IMR-90 (cell line): ENCODE measurements at regions not wholly inside any gene's neighbourhood (a gene's known extent, or its start where the extent isn't known, plus 50 kb on each side); places are given as distances from the start of the nearest gene placed in this dataset.

Experiments
- ATAC-seq: fragments of 200-7000 bp; cut with Tn5 transposase; 2 replicates; pipeline ENCODE4 v1.9.1; 2020; ENCODE audit warnings: low read depth, mild to moderate bottlenecking, moderate library complexity
- BruUV-seq: library from RNA; stranded (reverse); fragments of 400-500 nt; replicated peaks from 2 replicates; lab custom pipeline; 2021; lab: Mats Ljungman, UMichigan
- CTCF ChIA-PET: fragments of 300-600 bp; formaldehyde crosslinking; extraction: SDS; loops from one replicate; lab custom pipeline; 2021; ENCODE audit warnings: antibody characterized with exemption; lab: Yijun Ruan, JAX
- POLR2A ChIA-PET: fragments of 300-600 bp; sonication (Branson Sonifier 250); formaldehyde crosslinking; loops from one replicate; lab custom pipeline; 2022; ENCODE audit warnings: antibody characterized with exemption; ENCODE audit not compliant: unreplicated experiment; lab: Charles Lee
- DNase-seq: peaks from one replicate; pipeline ENCODE4 v3.0.0; 2013
- H2AFZ ChIP-seq: replicated peaks from 2 replicates; pipeline ENCODE3; 2013; ENCODE audit warnings: low read length, mild to moderate bottlenecking; ENCODE audit not compliant: poor library complexity
- H2AK5ac ChIP-seq: 2 replicates; pipeline ENCODE4 v1.6.1; 2013; ENCODE audit warnings: low read depth, low read length, inconsistent platforms
- H2AK9ac ChIP-seq: replicated peaks from 2 replicates; pipeline ENCODE3; 2013; ENCODE audit warnings: mild to moderate bottlenecking, low read depth, low read length, moderate library complexity; ENCODE audit not compliant: poor library complexity
- H2BK120ac ChIP-seq: 2 replicates; pipeline ENCODE4 v1.6.1; 2013; ENCODE audit warnings: low read depth, low read length, inconsistent platforms
- H2BK15ac ChIP-seq: 3 replicates; pipeline ENCODE4 v1.6.1; 2013; ENCODE audit warnings: low read depth, low read length, inconsistent platforms
- H2BK20ac ChIP-seq: 2 replicates; pipeline ENCODE4 v1.6.1; 2013; ENCODE audit warnings: low read depth, mild to moderate bottlenecking, inconsistent platforms, low read length, moderate library complexity
- H2BK5ac ChIP-seq: 2 replicates; pipeline ENCODE4 v1.6.1; 2013; ENCODE audit warnings: mild to moderate bottlenecking, low read depth, low read length, inconsistent platforms; ENCODE audit not compliant: poor library complexity, severe bottlenecking
- H3K14ac ChIP-seq: replicated peaks from 2 replicates; pipeline ENCODE4 v1.6.1; 2013; ENCODE audit warnings: low read depth, low read length, inconsistent platforms
- H3K18ac ChIP-seq: 2 replicates; pipeline ENCODE4 v1.6.1; 2013; ENCODE audit warnings: low read depth, low read length, control low read depth
- H3K23ac ChIP-seq: 2 replicates; pipeline ENCODE4 v1.6.1; 2013; ENCODE audit warnings: low read depth, low read length, inconsistent platforms
- H3K27ac ChIP-seq: 2 replicates; pipeline ENCODE4 v1.5.1; 2013; ENCODE audit warnings: mild to moderate bottlenecking, control low read depth, low read length; ENCODE audit not compliant: insufficient read depth
- H3K27me3 ChIP-seq: 2 replicates; pipeline ENCODE4 v1.6.1; 2013; ENCODE audit warnings: low read length; ENCODE audit not compliant: control insufficient read depth, insufficient read depth
- H3K36me3 ChIP-seq: 2 replicates; pipeline ENCODE4 v1.6.1; 2013; ENCODE audit warnings: low read length, mixed read lengths; ENCODE audit not compliant: control insufficient read depth, insufficient read depth
- H3K4ac ChIP-seq: 2 replicates; pipeline ENCODE4 v1.6.1; 2013; ENCODE audit warnings: low read depth, low read length, inconsistent platforms
- H3K4me1 ChIP-seq: 2 replicates; pipeline ENCODE4 v1.6.1; 2013; ENCODE audit warnings: low read length, mixed read lengths; ENCODE audit not compliant: control insufficient read depth, insufficient read depth
- H3K4me2 ChIP-seq: 2 replicates; pipeline ENCODE4 v1.6.1; 2013; ENCODE audit warnings: low read depth, mild to moderate bottlenecking, control low read depth, low read length, moderate library complexity
- H3K4me3 ChIP-seq: 2 replicates; pipeline ENCODE4 v1.5.1; 2013; ENCODE audit warnings: low read depth, mild to moderate bottlenecking, control low read depth, low read length, moderate library complexity; ENCODE audit not compliant: insufficient read depth
- H3K56ac ChIP-seq: 2 replicates; pipeline ENCODE4 v1.6.1; 2013; ENCODE audit warnings: low read length, inconsistent platforms; ENCODE audit not compliant: insufficient read depth; ENCODE audit errors: extremely low read depth
- H3K79me1 ChIP-seq, 2 experiments: 2 replicates each; pipeline ENCODE4 v1.6.1; 2013; ENCODE audit warnings: low read length in 2 of 2, inconsistent platforms in 1 of 2, low read depth in 1 of 2
- H3K9ac ChIP-seq: 2 replicates; pipeline ENCODE4 v1.6.1; 2013; ENCODE audit warnings: low read depth, low read length, control low read depth
- H3K9me1 ChIP-seq: 2 replicates; pipeline ENCODE4 v1.6.1; 2013; ENCODE audit warnings: low read length, inconsistent platforms; ENCODE audit not compliant: insufficient read depth
- H3K9me3 ChIP-seq: 2 replicates; pipeline ENCODE4 v1.6.1; 2013; ENCODE audit warnings: low read length; ENCODE audit not compliant: control insufficient read depth, insufficient read depth
- H4K20me1 ChIP-seq: 2 replicates; pipeline ENCODE4 v1.6.1; 2013; ENCODE audit warnings: low read length, inconsistent platforms; ENCODE audit not compliant: insufficient read depth
- H4K5ac ChIP-seq: 2 replicates; pipeline ENCODE4 v1.6.1; 2013; ENCODE audit warnings: mild to moderate bottlenecking, low read depth, low read length, control low read depth
- H4K8ac ChIP-seq, 2 experiments: 2 replicates each; pipeline ENCODE4 v1.6.1; 2013; ENCODE audit warnings: low read depth in 2 of 2, low read length in 2 of 2, control low read depth in 1 of 2, inconsistent platforms in 1 of 2
- H4K91ac ChIP-seq: 2 replicates; pipeline ENCODE4 v1.6.1; 2013; ENCODE audit warnings: low read depth, low read length, inconsistent platforms; ENCODE audit not compliant: insufficient read depth
- CEBPB ChIP-seq: IDR thresholded peaks from 2 replicates; pipeline ENCODE4 v1.6.1; 2012; ENCODE audit warnings: low read depth, low read length, improper control_type of control experiment
- MAFK ChIP-seq: IDR thresholded peaks from 2 replicates; pipeline ENCODE4 v1.6.1; 2012; ENCODE audit warnings: low read depth, low read length, improper control_type of control experiment
- MAZ ChIP-seq: IDR thresholded peaks from 2 replicates; pipeline ENCODE4 v1.6.1; 2012; ENCODE audit warnings: low read depth, mild to moderate bottlenecking, low read length, improper control_type of control experiment, moderate library complexity, borderline replicate concordance
- MXI1 ChIP-seq: IDR thresholded peaks from 2 replicates; pipeline ENCODE4 v1.6.1; 2012; ENCODE audit warnings: low read depth, mild to moderate bottlenecking, low read length, moderate library complexity, borderline replicate concordance
- NFE2L2 ChIP-seq: fragments of 150-350 bp; IDR thresholded peaks from 2 replicates; pipeline ENCODE4 v1.6.1; 2016; ENCODE audit warnings: low read depth, mild to moderate bottlenecking, low read length
- POLR2A ChIP-seq: IDR thresholded peaks from 2 replicates; pipeline ENCODE4 v1.6.1; 2012; ENCODE audit warnings: mild to moderate bottlenecking, low read depth, low read length
- WGBS, 2 experiments: methylation state at CpG; one replicate each; pipeline versions ENCODE4 v1.1.5 to v1.1.7; 2013; ENCODE audit warnings: missing lambda C conversion rate in 2 of 2; ENCODE audit not compliant: insufficient read length in 1 of 2; ENCODE audit errors: extremely low coverage in 2 of 2; 5-methylcytosine and 5-hydroxymethylcytosine counted together
- dilution Hi-C: fragments of 300-500 bp; cut with HindIII; formaldehyde crosslinking; loops from one replicate; pipeline ENCODE4 v1.14.3; 2018; ENCODE audit warnings: low sequenced_read_pairs; ENCODE audit not compliant: unreplicated experiment
- in situ Hi-C: fragments of 300-500 bp; cut with MboI; formaldehyde crosslinking; loops from 3 replicates; pipeline ENCODE4 v1.14.3; 2019; ENCODE audit warnings: low sequenced_read_pairs, inconsistent platforms, mixed read lengths
- intact Hi-C: fragments of 100-400 bp; cut with micrococcal nuclease; formaldehyde crosslinking; loops from 2 replicates; pipeline ENCODE4 v1.10.0; 2022
- TF ChIP-seq, protein P1 (sequence below): fragments of 150-350 bp; IDR thresholded peaks from 2 replicates; pipeline ENCODE4 v1.6.1; 2016; ENCODE audit warnings: low read depth, mild to moderate bottlenecking, low read length, moderate library complexity, borderline replicate concordance
- TF ChIP-seq, protein P2 (sequence below): fragments of 150-350 bp; IDR thresholded peaks from 2 replicates; pipeline ENCODE4 v1.6.1; 2017; ENCODE audit warnings: mild to moderate bottlenecking, antibody characterized with exemption, low read length, low read depth
- TF ChIP-seq, protein P3 (sequence below): conservative IDR thresholded peaks from 2 replicates; pipeline ENCODE4 v1.5.1; 2012; ENCODE audit warnings: mild to moderate bottlenecking, low read depth, low read length, improper control_type of control experiment

DNA sequence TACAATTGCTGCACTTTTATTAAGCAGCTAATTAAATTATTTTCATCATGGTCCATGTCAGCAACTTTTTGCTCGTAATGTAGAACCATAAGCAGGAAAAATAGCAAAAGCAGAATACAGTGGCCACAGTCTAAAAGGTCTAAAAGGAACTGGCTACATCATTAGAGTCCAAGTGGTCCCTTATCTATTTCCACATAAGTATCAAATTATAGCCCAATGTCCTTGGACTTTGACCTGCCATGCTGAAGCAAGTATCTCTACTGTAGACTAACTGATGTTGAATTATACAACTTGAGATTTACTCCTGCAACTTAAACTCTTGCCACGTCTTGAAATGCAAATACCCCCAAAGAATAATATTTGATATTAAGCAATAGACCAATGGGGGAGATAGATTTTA is 68.8 kb downstream of the OXGR1 start:
- Histone ChIP-seq H3K56ac (no peak overlapping the region), H4K20me1 (no peaks in the 10 kb centered on the region), H3K4me1 (no peaks in the 10 kb centered on the region), H3K18ac (no peak overlapping the region), H2BK15ac (no peak overlapping the region), H3K4ac (no peak overlapping the region), H3K14ac (no peak overlapping the region), H4K8ac (no peak overlapping the region), H2BK120ac (no peak overlapping the region), H3K9me1 (no peaks in the 10 kb centered on the region), H2AK9ac (no peak overlapping the region), H3K36me3 (no peaks in the 10 kb centered on the region), H2BK5ac (no peak overlapping the region), H2AFZ (no peak overlapping the region), H2BK20ac (no peak overlapping the region), H2AK5ac (no peak overlapping the region), H4K5ac (no peak overlapping the region), H3K9me3 (no peaks in the 10 kb centered on the region), H3K4me3 (no peak overlapping the region), H3K23ac (no peak overlapping the region), H3K4me2 (no peak overlapping the region), H3K9ac (no peak overlapping the region), H3K79me1 (no peaks in the 10 kb centered on the region), H3K27me3 (no peaks in the 10 kb centered on the region), H4K91ac (no peak overlapping the region), H3K27ac (no peak overlapping the region)
- intact Hi-C loops (no loop called here), in situ Hi-C loops (no loop called here), dilution Hi-C loops (no loop called here)
- DNase-seq (no peak), ATAC-seq (no peak)
- ChIA-PET CTCF (no interaction called here), POLR2A (no interaction called here)
- BruUV-seq = no TSS peak
- WGBS, 2 experiments = no CpG with 5 or more reads among the region's 2 CpGs
- no peak for TF ChIP-seq MAZ
- TF ChIP-seq, protein P1, sequence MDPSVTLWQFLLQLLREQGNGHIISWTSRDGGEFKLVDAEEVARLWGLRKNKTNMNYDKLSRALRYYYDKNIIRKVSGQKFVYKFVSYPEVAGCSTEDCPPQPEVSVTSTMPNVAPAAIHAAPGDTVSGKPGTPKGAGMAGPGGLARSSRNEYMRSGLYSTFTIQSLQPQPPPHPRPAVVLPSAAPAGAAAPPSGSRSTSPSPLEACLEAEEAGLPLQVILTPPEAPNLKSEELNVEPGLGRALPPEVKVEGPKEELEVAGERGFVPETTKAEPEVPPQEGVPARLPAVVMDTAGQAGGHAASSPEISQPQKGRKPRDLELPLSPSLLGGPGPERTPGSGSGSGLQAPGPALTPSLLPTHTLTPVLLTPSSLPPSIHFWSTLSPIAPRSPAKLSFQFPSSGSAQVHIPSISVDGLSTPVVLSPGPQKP = no peak
- no peak for TF ChIP-seq NFE2L2
- no peak for TF ChIP-seq CEBPB
- TF ChIP-seq, protein P2, sequence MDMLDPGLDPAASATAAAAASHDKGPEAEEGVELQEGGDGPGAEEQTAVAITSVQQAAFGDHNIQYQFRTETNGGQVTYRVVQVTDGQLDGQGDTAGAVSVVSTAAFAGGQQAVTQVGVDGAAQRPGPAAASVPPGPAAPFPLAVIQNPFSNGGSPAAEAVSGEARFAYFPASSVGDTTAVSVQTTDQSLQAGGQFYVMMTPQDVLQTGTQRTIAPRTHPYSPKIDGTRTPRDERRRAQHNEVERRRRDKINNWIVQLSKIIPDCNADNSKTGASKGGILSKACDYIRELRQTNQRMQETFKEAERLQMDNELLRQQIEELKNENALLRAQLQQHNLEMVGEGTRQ = no peak
- no peak for TF ChIP-seq MXI1
- no peak for TF ChIP-seq MAFK
- TF ChIP-seq, protein P3, sequence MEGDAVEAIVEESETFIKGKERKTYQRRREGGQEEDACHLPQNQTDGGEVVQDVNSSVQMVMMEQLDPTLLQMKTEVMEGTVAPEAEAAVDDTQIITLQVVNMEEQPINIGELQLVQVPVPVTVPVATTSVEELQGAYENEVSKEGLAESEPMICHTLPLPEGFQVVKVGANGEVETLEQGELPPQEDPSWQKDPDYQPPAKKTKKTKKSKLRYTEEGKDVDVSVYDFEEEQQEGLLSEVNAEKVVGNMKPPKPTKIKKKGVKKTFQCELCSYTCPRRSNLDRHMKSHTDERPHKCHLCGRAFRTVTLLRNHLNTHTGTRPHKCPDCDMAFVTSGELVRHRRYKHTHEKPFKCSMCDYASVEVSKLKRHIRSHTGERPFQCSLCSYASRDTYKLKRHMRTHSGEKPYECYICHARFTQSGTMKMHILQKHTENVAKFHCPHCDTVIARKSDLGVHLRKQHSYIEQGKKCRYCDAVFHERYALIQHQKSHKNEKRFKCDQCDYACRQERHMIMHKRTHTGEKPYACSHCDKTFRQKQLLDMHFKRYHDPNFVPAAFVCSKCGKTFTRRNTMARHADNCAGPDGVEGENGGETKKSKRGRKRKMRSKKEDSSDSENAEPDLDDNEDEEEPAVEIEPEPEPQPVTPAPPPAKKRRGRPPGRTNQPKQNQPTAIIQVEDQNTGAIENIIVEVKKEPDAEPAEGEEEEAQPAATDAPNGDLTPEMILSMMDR = no peak
- no peak for TF ChIP-seq POLR2A
